ENCODE measurements at regions not wholly inside any gene's neighbourhood (a gene's known extent, or its start where the extent isn't known, plus 50 kb on each side); places are given as distances from the start of the nearest gene placed in this dataset.

DNA sequence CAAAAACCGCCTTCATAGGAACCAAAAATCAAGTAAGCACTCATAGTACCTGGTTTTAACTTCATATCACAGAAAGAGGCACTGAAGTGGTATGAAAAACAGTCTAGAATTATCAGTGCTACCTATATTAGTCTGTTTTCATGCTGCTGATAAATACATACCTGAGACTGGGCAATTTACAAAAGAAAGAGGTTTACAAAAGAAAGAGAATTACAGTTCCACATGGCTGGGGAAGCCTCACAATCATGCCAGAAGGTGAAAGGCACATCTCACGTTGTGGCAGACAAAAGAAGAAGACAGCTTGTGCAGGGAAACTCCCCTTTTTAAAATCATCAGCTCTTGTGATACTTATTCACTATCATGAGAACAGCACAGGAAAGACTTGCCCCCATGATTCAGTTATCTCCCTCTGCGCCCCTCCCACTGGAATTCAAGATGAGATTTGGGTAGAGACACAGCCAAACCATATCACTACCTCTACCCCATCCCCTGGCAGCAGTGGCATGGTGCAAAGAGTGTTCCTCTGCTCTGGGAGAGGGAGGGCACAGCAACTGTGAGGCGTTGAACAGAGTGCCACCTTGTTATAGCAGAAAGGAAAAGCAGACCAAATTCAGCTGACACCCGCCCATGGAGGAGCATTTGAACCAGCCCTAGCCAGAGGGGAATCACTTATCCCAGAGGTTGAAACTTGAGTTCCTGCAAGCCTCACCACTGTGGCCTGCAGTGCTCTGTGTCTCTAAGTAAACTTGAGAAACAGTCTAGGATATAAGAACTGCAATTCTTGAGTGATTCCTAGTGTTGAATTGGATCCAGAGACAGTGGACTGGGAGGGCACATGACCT is 61.9 kb upstream of the PTPRZ1 start:
- TF ChIP-seq, protein P1, sequence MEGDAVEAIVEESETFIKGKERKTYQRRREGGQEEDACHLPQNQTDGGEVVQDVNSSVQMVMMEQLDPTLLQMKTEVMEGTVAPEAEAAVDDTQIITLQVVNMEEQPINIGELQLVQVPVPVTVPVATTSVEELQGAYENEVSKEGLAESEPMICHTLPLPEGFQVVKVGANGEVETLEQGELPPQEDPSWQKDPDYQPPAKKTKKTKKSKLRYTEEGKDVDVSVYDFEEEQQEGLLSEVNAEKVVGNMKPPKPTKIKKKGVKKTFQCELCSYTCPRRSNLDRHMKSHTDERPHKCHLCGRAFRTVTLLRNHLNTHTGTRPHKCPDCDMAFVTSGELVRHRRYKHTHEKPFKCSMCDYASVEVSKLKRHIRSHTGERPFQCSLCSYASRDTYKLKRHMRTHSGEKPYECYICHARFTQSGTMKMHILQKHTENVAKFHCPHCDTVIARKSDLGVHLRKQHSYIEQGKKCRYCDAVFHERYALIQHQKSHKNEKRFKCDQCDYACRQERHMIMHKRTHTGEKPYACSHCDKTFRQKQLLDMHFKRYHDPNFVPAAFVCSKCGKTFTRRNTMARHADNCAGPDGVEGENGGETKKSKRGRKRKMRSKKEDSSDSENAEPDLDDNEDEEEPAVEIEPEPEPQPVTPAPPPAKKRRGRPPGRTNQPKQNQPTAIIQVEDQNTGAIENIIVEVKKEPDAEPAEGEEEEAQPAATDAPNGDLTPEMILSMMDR (IDR thresholded peaks at IDR 0.05) = no peak
- TF ChIP-seq POLR2A (IDR thresholded peaks at IDR 0.05) = no peak
